OCI-M1 (cell line): ENCODE measurements at regions not wholly inside any gene's neighbourhood (a gene's known extent, or its start where the extent isn't known, plus 50 kb on each side); places are given as distances from the start of the nearest gene placed in this dataset.

Source experiments
- DNase-seq: peaks from one replicate; lab custom pipeline; 2025; lab: John Stamatoyannopoulos, UW

GRCh38 chr14:58783792-58784511 is 146.2 kb downstream of the DACT1 start:
- DNase-seq, result no peak

- DNase-seq, result no peak
These were observed 147.2 kb downstream of the DACT1 start for GRCh38 chr14:58784931-58785330.

GRCh38 chr14:58785701-58786100 is 147.9 kb downstream of the DACT1 start:
- no peak for DNase-seq

- no peak for DNase-seq
These were observed 149.8 kb downstream of the DACT1 start for GRCh38 chr14:58787592-58787991.

- no peak for DNase-seq
These were observed 151.1 kb downstream of the DACT1 start for GRCh38 chr14:58788655-58789503.

GRCh38 chr14:58789736-58790135 is 152.0 kb downstream of the DACT1 start:
- DNase-seq, result no peak

- DNase-seq, result no peak
These were observed 154.7 kb downstream of the DACT1 start for GRCh38 chr14:58792416-58792815.

- DNase-seq, result no peak
These were observed 155.5 kb downstream of the DACT1 start for GRCh38 chr14:58793131-58793740.

GRCh38 chr14:58794993-58795762 is 157.4 kb downstream of the DACT1 start:
- no peak for DNase-seq

- no peak for DNase-seq
These were observed 158.7 kb downstream of the DACT1 start for GRCh38 chr14:58796242-58797009.

- no peak for DNase-seq
These were observed 159.3 kb downstream of the DACT1 start for GRCh38 chr14:58797010-58797429.

- no peak for DNase-seq
These were observed 160.4 kb downstream of the DACT1 start for GRCh38 chr14:58798173-58798572.

GRCh38 chr14:58801086-58801485 is 163.3 kb downstream of the DACT1 start:
- no peak for DNase-seq

GRCh38 chr14:58805057-58805456 is 167.3 kb downstream of the DACT1 start:
- DNase-seq, result no peak

- DNase-seq, result no peak
These were observed 168.0 kb downstream of the DACT1 start for GRCh38 chr14:58805605-58806409.

- no peak for DNase-seq
These were observed 169.4 kb downstream of the DACT1 start for GRCh38 chr14:58807191-58807590.

GRCh38 chr14:58808828-58809227 is 171.1 kb downstream of the DACT1 start:
- no peak for DNase-seq

GRCh38 chr14:58809520-58809919 is 171.8 kb downstream of the DACT1 start:
- no peak for DNase-seq

- DNase-seq, result no peak
These were observed 174.5 kb downstream of the DACT1 start for GRCh38 chr14:58812050-58812910.

GRCh38 chr14:58813745-58814144 is 176.0 kb downstream of the DACT1 start:
- DNase-seq, result no peak
